Testis (tissue), 2 donors: ENCODE measurements at regions not wholly inside any gene's neighbourhood (a gene's known extent, or its start where the extent isn't known, plus 50 kb on each side); places are given as distances from the start of the nearest gene placed in this dataset.

Source experiments
- DNase-seq: peaks from one replicate; pipeline ENCODE4 v3.0.0-alpha.2; 2019
- H3K27ac ChIP-seq, 2 donors: fragments of 200-600 bp; sonication (generic); one replicate each; pipeline ENCODE4 v1.5.1; 2019
- H3K27me3 ChIP-seq: fragments of 200-600 bp; sonication (generic); one replicate; pipeline ENCODE4 v1.5.1; 2019
- H3K36me3 ChIP-seq: fragments of 200-600 bp; sonication (generic); one replicate; pipeline ENCODE4 v1.5.1; 2017; ENCODE audit warnings: low read depth; ENCODE audit errors: missing control alignments
- H3K4me1 ChIP-seq: fragments of 200-600 bp; sonication (generic); one replicate; pipeline ENCODE4 v1.5.1; 2019
- H3K4me3 ChIP-seq, 2 donors: fragments of 200-600 bp; sonication (generic); one replicate each; pipeline ENCODE4 v1.5.1; 2017 to 2019
- H3K9me3 ChIP-seq: fragments of 200-600 bp; sonication (generic); one replicate; pipeline ENCODE4 v1.5.1; 2017
- POLR2A ChIP-seq: fragments of 450-650 bp; IDR thresholded peaks from one replicate; pipeline ENCODE4 v1.6.1; 2017; ENCODE audit warnings: antibody characterized with exemption, mild to moderate bottlenecking, moderate library complexity
- WGBS, 2 donors: methylation state at CpG; one replicate each; pipeline ENCODE4 v1.1.5; 2018; 5-methylcytosine and 5-hydroxymethylcytosine counted together
- intact Hi-C: fragments of 100-400 bp; cut with DNase I; formaldehyde crosslinking; loops from one replicate; pipeline ENCODE4 v1.15.1; 2023; ENCODE audit warnings: low total_unique reads
- TF ChIP-seq, protein P1 (sequence below), 3 experiments: fragments of 450-650 bp in 2 of 3; fragments of 200-600 bp in 1 of 3; sonication (generic) in 1 of 3; IDR thresholded peaks; one replicate each; pipeline ENCODE4 v1.5.1; 2016 to 2019; ENCODE audit warnings: antibody characterized with exemption in 3 of 3, mild to moderate bottlenecking in 2 of 3, moderate library complexity in 1 of 3

GRCh38 chrX:128504496-128504895, 452.3 kb upstream of the ACTRT1 start:
- no peak overlapping the region for H3K27ac ChIP-seq
- no peaks in the 10 kb centered on the region for H3K36me3 ChIP-seq
- H3K4me3 ChIP-seq, result no peak overlapping the region
- H3K27me3 ChIP-seq, result no peaks in the 10 kb centered on the region
- no peaks in the 10 kb centered on the region for H3K9me3 ChIP-seq
- no peaks in the 10 kb centered on the region for H3K4me1 ChIP-seq
- TF ChIP-seq POLR2A, result no peak
- TF ChIP-seq, protein P1, sequence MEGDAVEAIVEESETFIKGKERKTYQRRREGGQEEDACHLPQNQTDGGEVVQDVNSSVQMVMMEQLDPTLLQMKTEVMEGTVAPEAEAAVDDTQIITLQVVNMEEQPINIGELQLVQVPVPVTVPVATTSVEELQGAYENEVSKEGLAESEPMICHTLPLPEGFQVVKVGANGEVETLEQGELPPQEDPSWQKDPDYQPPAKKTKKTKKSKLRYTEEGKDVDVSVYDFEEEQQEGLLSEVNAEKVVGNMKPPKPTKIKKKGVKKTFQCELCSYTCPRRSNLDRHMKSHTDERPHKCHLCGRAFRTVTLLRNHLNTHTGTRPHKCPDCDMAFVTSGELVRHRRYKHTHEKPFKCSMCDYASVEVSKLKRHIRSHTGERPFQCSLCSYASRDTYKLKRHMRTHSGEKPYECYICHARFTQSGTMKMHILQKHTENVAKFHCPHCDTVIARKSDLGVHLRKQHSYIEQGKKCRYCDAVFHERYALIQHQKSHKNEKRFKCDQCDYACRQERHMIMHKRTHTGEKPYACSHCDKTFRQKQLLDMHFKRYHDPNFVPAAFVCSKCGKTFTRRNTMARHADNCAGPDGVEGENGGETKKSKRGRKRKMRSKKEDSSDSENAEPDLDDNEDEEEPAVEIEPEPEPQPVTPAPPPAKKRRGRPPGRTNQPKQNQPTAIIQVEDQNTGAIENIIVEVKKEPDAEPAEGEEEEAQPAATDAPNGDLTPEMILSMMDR (IDR thresholded peaks at IDR 0.05), result no peak
- DNase-seq, result no peak
- intact Hi-C loops, result no loop called here

- Histone ChIP-seq H3K9me3 (no peaks in the 10 kb centered on the region), H3K4me3 (no peak overlapping the region), H3K4me1 (no peaks in the 10 kb centered on the region), H3K27me3 (no peaks in the 10 kb centered on the region), H3K36me3 (no peaks in the 10 kb centered on the region), H3K27ac (no peak overlapping the region)
- no peak for TF ChIP-seq POLR2A
- TF ChIP-seq, protein P1 (IDR thresholded peaks at IDR 0.05), result no peak
- 77 to 87% methylated on average over 5 of the region's 5 CpGs for WGBS, 2 donors
- intact Hi-C loops, result no loop called here
- no peak for DNase-seq
Measured at GRCh38 chrX:128464116-128464515, 411.9 kb upstream of the ACTRT1 start.

DNA sequence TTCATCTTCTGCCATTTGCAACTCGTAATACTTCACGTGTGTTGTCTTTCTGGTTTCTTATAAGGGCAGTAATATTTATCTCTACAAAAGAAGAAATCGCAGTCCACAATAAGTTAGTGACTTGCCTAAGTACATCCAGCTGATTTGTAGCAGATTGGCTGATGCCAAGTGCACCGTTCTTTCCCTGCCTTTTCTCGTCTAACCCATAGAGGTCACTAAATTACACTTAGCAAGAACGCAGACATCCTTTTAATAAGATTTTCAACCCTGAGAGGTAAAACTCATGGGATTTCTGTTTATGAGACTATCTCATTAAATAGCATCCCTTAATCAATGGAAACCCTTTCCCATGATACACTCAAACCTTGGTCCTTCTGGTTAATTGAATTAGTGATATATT, 408.6 kb upstream of the ACTRT1 start:
- Histone ChIP-seq H3K4me3 (no peak overlapping the region), H3K27ac (no peak overlapping the region), H3K9me3 (no peaks in the 10 kb centered on the region), H3K27me3 (no peaks in the 10 kb centered on the region), H3K4me1 (no peaks in the 10 kb centered on the region), H3K36me3 (no peaks in the 10 kb centered on the region)
- 49 to 55% methylated on average over 6 of the region's 6 CpGs for whole genome bisulfite sequencing, 2 donors
- intact Hi-C loops, result no loop called here
- TF ChIP-seq, protein P1 (IDR thresholded peaks at IDR 0.05), result no peak
- TF ChIP-seq POLR2A, result no peak
- no peak for DNase-seq

GRCh38 chrX:128458888-128459287, 406.7 kb upstream of the ACTRT1 start:
- H3K27me3 ChIP-seq, result no peaks in the 10 kb centered on the region
- H3K27ac ChIP-seq, result no peak overlapping the region
- WGBS, 2 donors, result 88 to 91% methylated on average over 2 of the region's 2 CpGs
- H3K9me3 ChIP-seq, result no peaks in the 10 kb centered on the region
- no peaks in the 10 kb centered on the region for H3K36me3 ChIP-seq
- intact Hi-C loops, result no loop called here
- no peak overlapping the region for H3K4me3 ChIP-seq
- no peak for TF ChIP-seq POLR2A
- TF ChIP-seq, protein P1 (IDR thresholded peaks at IDR 0.05), result no peak
- no peak for DNase-seq
- H3K4me1 ChIP-seq, result no peaks in the 10 kb centered on the region

- no peaks in the 10 kb centered on the region for H3K4me1 ChIP-seq
- no peak overlapping the region for H3K4me3 ChIP-seq
- intact Hi-C loops, result no loop called here
- H3K27ac ChIP-seq, result no peak overlapping the region
- H3K9me3 ChIP-seq, result no peaks in the 10 kb centered on the region
- H3K36me3 ChIP-seq, result no peaks in the 10 kb centered on the region
- TF ChIP-seq, protein P1 (IDR thresholded peaks at IDR 0.05), result no peak
- no peak for TF ChIP-seq POLR2A
- no peak for DNase-seq
- 76 to 85% methylated on average over 2 of the region's 2 CpGs for WGBS, 2 donors
- no peaks in the 10 kb centered on the region for H3K27me3 ChIP-seq
Measured at GRCh38 chrX:128457674-128458073, 405.5 kb upstream of the ACTRT1 start.
